Natural killer cell (primary cell): ENCODE measurements at regions not wholly inside any gene's neighbourhood (a gene's known extent, or its start where the extent isn't known, plus 50 kb on each side); places are given as distances from the start of the nearest gene placed in this dataset.

Experiments used
- ATAC-seq, 3 donors: fragments of 150-1000 bp in 2 of 3; fragments of 200-7000 bp in 1 of 3; cut with Tn5 transposase; 1 replicate in 1 of 3; 2 replicates in 2 of 3; pipeline ENCODE4 v1.10.0; 2021; ENCODE audit warnings: mild to moderate bottlenecking in 2 of 3, moderate library complexity in 2 of 3
- DNase-seq, 2 donors: peaks; one replicate each; pipeline versions ENCODE4 v3.0.0 to v3.0.0-alpha.2; 2013 to 2021; ENCODE audit warnings: mixed read lengths in 1 of 2
- H3K27ac ChIP-seq: one replicate; pipeline ENCODE4 v1.5.1; 2013; ENCODE audit warnings: mild to moderate bottlenecking, low read length
- H3K27me3 ChIP-seq: one replicate; pipeline ENCODE4 v1.6.1; 2013; ENCODE audit warnings: low read length; ENCODE audit not compliant: control insufficient read depth, insufficient read depth
- H3K36me3 ChIP-seq: one replicate; pipeline ENCODE4 v1.6.1; 2013; ENCODE audit warnings: low read length; ENCODE audit not compliant: control insufficient read depth, insufficient read depth
- H3K4me1 ChIP-seq: one replicate; pipeline ENCODE4 v1.6.1; 2013; ENCODE audit warnings: low read length; ENCODE audit not compliant: control insufficient read depth, insufficient read depth
- H3K4me3 ChIP-seq: one replicate; pipeline ENCODE4 v1.5.1; 2013; ENCODE audit warnings: low read length
- H3K9me3 ChIP-seq: one replicate; pipeline ENCODE4 v1.6.1; 2013; ENCODE audit warnings: low read length; ENCODE audit not compliant: control insufficient read depth, insufficient read depth
- H3K27ac Mint-ChIP-seq, 2 donors: one replicate each; pipeline ENCODE4 v1.8.0; 2022; ENCODE audit warnings: mild to moderate bottlenecking in 2 of 2, mixed read lengths in 2 of 2, moderate library complexity in 1 of 2
- H3K27me3 Mint-ChIP-seq, 2 donors: one replicate each; pipeline ENCODE4 v1.8.0; 2022; ENCODE audit warnings: low read depth in 2 of 2, mixed read lengths in 2 of 2
- H3K36me3 Mint-ChIP-seq: one replicate; pipeline ENCODE4 v1.8.0; 2022; ENCODE audit warnings: mixed read lengths
- H3K4me1 Mint-ChIP-seq, 2 donors: one replicate each; pipeline ENCODE4 v1.8.0; 2022; ENCODE audit warnings: mixed read lengths in 2 of 2
- H3K4me3 Mint-ChIP-seq: one replicate; pipeline ENCODE4 v1.8.0; 2022; ENCODE audit warnings: mild to moderate bottlenecking, moderate library complexity, mixed read lengths
- H3K9me3 Mint-ChIP-seq, 2 donors: one replicate each; pipeline ENCODE4 v1.8.0; 2022; ENCODE audit warnings: mixed read lengths in 2 of 2
- CTCF ChIP-seq: fragments of 200-600 bp; IDR thresholded peaks from one replicate; pipeline ENCODE4 v1.8.0; 2022; ENCODE audit warnings: antibody characterized with exemption
- WGBS: methylation state at CpG from one replicate; pipeline ENCODE4 v1.1.7; 2013; ENCODE audit warnings: missing lambda C conversion rate; ENCODE audit not compliant: insufficient coverage; 5-methylcytosine and 5-hydroxymethylcytosine counted together
- intact Hi-C: fragments of 100-400 bp; cut with micrococcal nuclease; formaldehyde crosslinking; loops from one replicate; pipeline ENCODE4 v1.14.2; 2022

GRCh38 chr1:59070610-59071009 is 226.3 kb upstream of the FGGY start:
- Histone ChIP-seq H3K9me3 (no peaks in the 10 kb centered on the region), H3K4me1 (peaks cover 14% of the 10 kb centered on the region), H3K4me3 (no peak overlapping the region), H3K27ac (no peak overlapping the region), H3K27me3 (no peaks in the 10 kb centered on the region), H3K36me3 (no peaks in the 10 kb centered on the region)
- no peak for DNase-seq
- ATAC-seq, result no peak
- H3K36me3 Mint-ChIP-seq, result no peaks in the 10 kb centered on the region
- H3K4me3 Mint-ChIP-seq, result no peak overlapping the region
- peaks cover 32 to 34% of the 10 kb centered on the region in 2 donors for H3K4me1 Mint-ChIP-seq
- no peak overlapping the region for H3K27ac Mint-ChIP-seq
- no peak for TF ChIP-seq CTCF
- H3K9me3 Mint-ChIP-seq, result no peaks in the 10 kb centered on the region
- H3K27me3 Mint-ChIP-seq, result no peaks in the 10 kb centered on the region
- intact Hi-C loops, result no loop called here

GRCh38 chr1:59071289-59071688 is 225.6 kb upstream of the FGGY start:
- H3K9me3 ChIP-seq, result no peaks in the 10 kb centered on the region
- intact Hi-C loops, result no loop called here
- H3K27me3 ChIP-seq, result no peaks in the 10 kb centered on the region
- no peak for TF ChIP-seq CTCF
- DNase-seq (peak in 1 of 2 donors; percentile 40), ATAC-seq (no peak)
- 6% methylated on average over 5 of the region's 5 CpGs for WGBS
- Mint-ChIP-seq H3K4me1 (peaks cover 32 to 34% of the 10 kb centered on the region in 2 donors), H3K9me3 (no peaks in the 10 kb centered on the region), H3K36me3 (no peaks in the 10 kb centered on the region), H3K27ac (peak overlapping the region in 1 of 2 donors; percentile 70), H3K27me3 (no peaks in the 10 kb centered on the region), H3K4me3 (no peak overlapping the region)
- H3K4me1 ChIP-seq, result peaks cover 14% of the 10 kb centered on the region
- peak overlapping the region; percentile 37 for H3K27ac ChIP-seq
- no peak overlapping the region for H3K4me3 ChIP-seq
- no peaks in the 10 kb centered on the region for H3K36me3 ChIP-seq

DNA sequence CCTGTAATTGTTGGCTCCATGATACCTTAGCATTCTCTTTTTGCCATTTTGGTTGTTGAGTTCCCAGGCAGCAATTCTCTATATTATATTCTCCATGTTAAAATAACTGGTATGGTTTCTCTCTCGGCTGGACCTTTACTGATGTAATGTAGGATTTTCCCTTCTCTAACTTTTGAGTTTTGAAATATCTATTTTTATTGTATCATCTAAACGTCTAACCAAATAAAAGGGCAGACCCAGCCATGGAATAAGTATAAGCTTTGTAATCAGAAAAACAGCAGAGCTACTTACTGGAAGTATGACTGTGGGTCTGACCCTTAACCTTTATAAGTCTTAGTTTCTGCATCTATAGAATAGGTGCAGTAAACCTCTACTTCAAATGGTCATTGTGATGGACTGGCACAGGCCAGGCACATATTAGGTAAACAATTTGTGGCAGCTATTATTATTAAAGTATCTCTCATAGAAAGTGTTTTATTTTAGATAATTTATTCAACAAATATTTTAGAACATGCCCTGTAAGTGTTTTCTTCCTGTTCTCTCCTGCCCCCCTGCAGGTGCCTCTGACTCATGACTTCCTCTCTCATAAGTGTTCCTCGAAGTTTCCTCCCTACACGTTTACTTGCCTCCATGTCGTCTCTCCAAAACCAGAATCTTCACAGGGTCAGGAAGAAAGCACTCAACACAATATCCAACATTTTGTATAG is 224.9 kb upstream of the FGGY start:
- peak overlapping the region in 1 of 2 donors; percentile 70 for H3K27ac Mint-ChIP-seq
- H3K4me1 ChIP-seq, result peaks cover 14% of the 10 kb centered on the region
- peak in 2 of 3 donors; percentile 50 to 59 for ATAC-seq

More for the DNA sequence above, 224.9 kb upstream of the FGGY start:
- Mint-ChIP-seq H3K9me3 (no peaks in the 10 kb centered on the region), H3K4me3 (peak overlapping the region; percentile 7), H3K4me1 (peaks cover 32 to 34% of the 10 kb centered on the region in 2 donors), H3K36me3 (no peaks in the 10 kb centered on the region), H3K27me3 (no peaks in the 10 kb centered on the region)
- no peaks in the 10 kb centered on the region for H3K9me3 ChIP-seq
- peak in 1 of 2 donors; percentile 52 for DNase-seq
- no peaks in the 10 kb centered on the region for H3K27me3 ChIP-seq
- TF ChIP-seq CTCF, result no peak
- H3K4me3 ChIP-seq, result no peak overlapping the region
- WGBS, result under 1% methylated on average over 3 of the region's 5 CpGs
- intact Hi-C loops, result no loop called here
- H3K36me3 ChIP-seq, result no peaks in the 10 kb centered on the region
- H3K27ac ChIP-seq, result no peak overlapping the region
